Keratinocyte (primary cell): ENCODE measurements at regions not wholly inside any gene's neighbourhood (a gene's known extent, or its start where the extent isn't known, plus 50 kb on each side); places are given as distances from the start of the nearest gene placed in this dataset.

ENCODE experiments used
- CTCF ChIP-seq, 3 experiments: IDR thresholded peaks in 1 of 3; conservative IDR thresholded peaks in 1 of 3; optimal IDR thresholded peaks in 1 of 3; 2 replicates in 2 of 3; 3 replicates in 1 of 3; pipeline versions ENCODE3 to v1.5.1; 2011; ENCODE audit warnings: low read length in 3 of 3, mild to moderate bottlenecking in 3 of 3, moderate library complexity in 2 of 3, control low read depth in 1 of 3, inconsistent platforms in 1 of 3; ENCODE audit not compliant: insufficient read depth in 2 of 3; ENCODE audit errors: extremely low read depth in 1 of 3
- EZH2 ChIP-seq: IDR thresholded peaks from one replicate; pipeline ENCODE4 v1.6.1; 2012; ENCODE audit warnings: inconsistent platforms, mild to moderate bottlenecking, low read length, moderate library complexity

DNA sequence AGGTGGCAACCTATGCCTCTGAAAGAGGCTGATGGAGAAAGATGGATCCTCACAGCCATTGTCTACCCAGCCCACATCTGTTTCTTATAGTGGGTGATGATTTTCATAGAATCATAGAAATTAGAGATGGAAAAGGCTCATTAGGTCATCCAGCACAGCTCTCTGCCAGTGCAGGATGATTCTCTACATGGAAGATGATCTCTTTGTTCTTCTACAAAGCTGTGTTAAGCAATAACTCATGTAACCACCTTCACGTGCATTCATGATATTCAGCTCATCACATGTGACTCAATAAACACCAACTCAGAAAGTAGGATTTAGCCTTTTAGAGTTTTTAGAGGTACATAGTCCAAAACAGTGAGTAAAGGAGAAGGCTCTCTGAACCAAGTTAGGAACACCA, 539.4 kb upstream of the ID2 start:
- TF ChIP-seq CTCF (optimal IDR thresholded peaks at IDR 0.05 in 1 of 3, IDR thresholded peaks at IDR 0.05 in 1 of 3, conservative IDR thresholded peaks at IDR 0.05 in 1 of 3; ENCODE audit: extremely low read depth in 1 of 3, insufficient read depth in 2 of 3, low read length in 3 of 3) (no peak), EZH2 (no peak)
